ENCODE measurements at regions not wholly inside any gene's neighbourhood (a gene's known extent, or its start where the extent isn't known, plus 50 kb on each side); places are given as distances from the start of the nearest gene placed in this dataset.

DNA sequence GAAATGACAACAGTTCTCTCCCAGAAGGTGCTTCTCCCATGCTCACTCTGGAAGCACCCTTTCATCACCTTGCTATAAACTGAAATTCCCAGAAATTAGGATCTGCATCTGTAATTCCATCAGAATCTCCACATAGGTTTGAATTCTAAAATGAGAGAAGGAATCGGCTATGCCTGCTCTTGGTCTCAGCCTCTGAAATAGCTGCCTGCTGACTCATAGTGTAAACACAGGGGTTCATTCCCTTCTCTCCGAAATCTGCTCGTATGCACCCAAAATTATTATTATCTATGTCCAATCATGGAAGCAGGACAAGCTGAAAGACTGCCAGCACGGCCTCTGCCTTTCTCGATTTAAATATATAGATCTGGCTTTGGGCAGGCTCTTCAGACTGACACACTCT, 74.6 kb upstream of the TAB2 start:
- TF ChIP-seq, protein P1, sequence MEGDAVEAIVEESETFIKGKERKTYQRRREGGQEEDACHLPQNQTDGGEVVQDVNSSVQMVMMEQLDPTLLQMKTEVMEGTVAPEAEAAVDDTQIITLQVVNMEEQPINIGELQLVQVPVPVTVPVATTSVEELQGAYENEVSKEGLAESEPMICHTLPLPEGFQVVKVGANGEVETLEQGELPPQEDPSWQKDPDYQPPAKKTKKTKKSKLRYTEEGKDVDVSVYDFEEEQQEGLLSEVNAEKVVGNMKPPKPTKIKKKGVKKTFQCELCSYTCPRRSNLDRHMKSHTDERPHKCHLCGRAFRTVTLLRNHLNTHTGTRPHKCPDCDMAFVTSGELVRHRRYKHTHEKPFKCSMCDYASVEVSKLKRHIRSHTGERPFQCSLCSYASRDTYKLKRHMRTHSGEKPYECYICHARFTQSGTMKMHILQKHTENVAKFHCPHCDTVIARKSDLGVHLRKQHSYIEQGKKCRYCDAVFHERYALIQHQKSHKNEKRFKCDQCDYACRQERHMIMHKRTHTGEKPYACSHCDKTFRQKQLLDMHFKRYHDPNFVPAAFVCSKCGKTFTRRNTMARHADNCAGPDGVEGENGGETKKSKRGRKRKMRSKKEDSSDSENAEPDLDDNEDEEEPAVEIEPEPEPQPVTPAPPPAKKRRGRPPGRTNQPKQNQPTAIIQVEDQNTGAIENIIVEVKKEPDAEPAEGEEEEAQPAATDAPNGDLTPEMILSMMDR (IDR thresholded peaks at IDR 0.05; ENCODE audit: control extremely low read depth in 1 of 3, insufficient read depth in 1 of 3, low read depth in 1 of 3, low read length in 3 of 3) = no peak
- no peak for TF ChIP-seq RNF2 (IDR thresholded peaks at IDR 0.05; ENCODE audit: borderline replicate concordance, low read depth, low read length, missing control alignments, poor library complexity, severe bottlenecking)
- no peak for TF ChIP-seq POLR2A (IDR thresholded peaks at IDR 0.05; ENCODE audit: control extremely low read depth in 1 of 2, low read depth in 2 of 2, low read length in 2 of 2)
- no peak for TF ChIP-seq EP300 (IDR thresholded peaks at IDR 0.05; ENCODE audit: borderline replicate concordance in 1 of 2, low read depth in 2 of 2, low read length in 2 of 2)
- TF ChIP-seq EZH2 (IDR thresholded peaks at IDR 0.05; ENCODE audit: low read depth, low read length, severe bottlenecking) = no peak
- no peak for TF ChIP-seq CHD2 (IDR thresholded peaks at IDR 0.05; ENCODE audit: low read length)
- TF ChIP-seq, protein P2, sequence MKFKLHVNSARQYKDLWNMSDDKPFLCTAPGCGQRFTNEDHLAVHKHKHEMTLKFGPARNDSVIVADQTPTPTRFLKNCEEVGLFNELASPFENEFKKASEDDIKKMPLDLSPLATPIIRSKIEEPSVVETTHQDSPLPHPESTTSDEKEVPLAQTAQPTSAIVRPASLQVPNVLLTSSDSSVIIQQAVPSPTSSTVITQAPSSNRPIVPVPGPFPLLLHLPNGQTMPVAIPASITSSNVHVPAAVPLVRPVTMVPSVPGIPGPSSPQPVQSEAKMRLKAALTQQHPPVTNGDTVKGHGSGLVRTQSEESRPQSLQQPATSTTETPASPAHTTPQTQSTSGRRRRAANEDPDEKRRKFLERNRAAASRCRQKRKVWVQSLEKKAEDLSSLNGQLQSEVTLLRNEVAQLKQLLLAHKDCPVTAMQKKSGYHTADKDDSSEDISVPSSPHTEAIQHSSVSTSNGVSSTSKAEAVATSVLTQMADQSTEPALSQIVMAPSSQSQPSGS (IDR thresholded peaks at IDR 0.05; ENCODE audit: low read length) = no peak
- TF ChIP-seq SIN3A (conservative IDR thresholded peaks at IDR 0.05 in 1 of 2, IDR thresholded peaks at IDR 0.05 in 1 of 2; ENCODE audit: low read depth in 1 of 2, low read length in 2 of 2) = no peak

Measured in H1 (cell line).